ENCODE measurements at regions not wholly inside any gene's neighbourhood (a gene's known extent, or its start where the extent isn't known, plus 50 kb on each side); places are given as distances from the start of the nearest gene placed in this dataset.
"Not testable (repeated sequence)": the region's sequence is repeated elsewhere in the genome, so short reads cannot be mapped to it uniquely, and the experiment has no call there.

GRCh38 chr5:53268241-53268640 is 158.7 kb upstream of the MOCS2 start:
- not testable (repeated sequence) for DNase-seq

- DNase-seq = no peak
Observed at GRCh38 chr5:53275666-53276065, 166.1 kb upstream of the MOCS2 start.

- no peak for DNase-seq
Observed at GRCh38 chr5:53276825-53277224, 167.3 kb upstream of the MOCS2 start.

- no peak for DNase-seq
Observed at GRCh38 chr5:53277491-53277890, 167.9 kb upstream of the MOCS2 start.

- no peak for DNase-seq
Observed at GRCh38 chr5:53287573-53287972, 178.0 kb upstream of the MOCS2 start.

GRCh38 chr5:53288511-53288910 is 179.0 kb upstream of the MOCS2 start:
- DNase-seq = no peak

GRCh38 chr5:53291047-53291446 is 181.5 kb upstream of the MOCS2 start:
- no peak for DNase-seq

- DNase-seq = no peak
Observed at GRCh38 chr5:53291528-53291927, 182.0 kb upstream of the MOCS2 start.

GRCh38 chr5:53298841-53299240 is 181.6 kb upstream of the FST start:
- no peak for DNase-seq

GRCh38 chr5:53302529-53302928 is 177.9 kb upstream of the FST start:
- no peak for DNase-seq

GRCh38 chr5:53303105-53303504 is 177.3 kb upstream of the FST start:
- DNase-seq = no peak

GRCh38 chr5:53305316-53305715 is 175.1 kb upstream of the FST start:
- not testable (repeated sequence) for DNase-seq

GRCh38 chr5:53309653-53310052 is 170.8 kb upstream of the FST start:
- DNase-seq = no peak

GRCh38 chr5:53311681-53312080 is 168.7 kb upstream of the FST start:
- DNase-seq = no peak

GRCh38 chr5:53313145-53313544 is 167.3 kb upstream of the FST start:
- no peak for DNase-seq

- DNase-seq = no peak
Observed at GRCh38 chr5:53318303-53318702, 162.1 kb upstream of the FST start.

GRCh38 chr5:53319315-53319714 is 161.1 kb upstream of the FST start:
- no peak for DNase-seq

- DNase-seq = no peak
Observed at GRCh38 chr5:53321073-53321472, 159.4 kb upstream of the FST start.

GRCh38 chr5:53321721-53322120 is 158.7 kb upstream of the FST start:
- DNase-seq = no peak

GRCh38 chr5:53322257-53322656 is 158.2 kb upstream of the FST start:
- no peak for DNase-seq

GRCh38 chr5:53323511-53323910 is 156.9 kb upstream of the FST start:
- no peak for DNase-seq

GRCh38 chr5:53323943-53324642 is 156.3 kb upstream of the FST start:
- DNase-seq = no peak

GRCh38 chr5:53326424-53327153 is 153.8 kb upstream of the FST start:
- no peak for DNase-seq
